Right forelimb (tissue), 1 donor: ENCODE measurements at regions not wholly inside any gene's neighbourhood (a gene's known extent, or its start where the extent isn't known, plus 50 kb on each side); places are given as distances from the start of the nearest gene placed in this dataset.

Experiments used
- DNase-seq: peaks from one replicate; pipeline ENCODE4 v3.0.0-alpha.2; 2018

DNA sequence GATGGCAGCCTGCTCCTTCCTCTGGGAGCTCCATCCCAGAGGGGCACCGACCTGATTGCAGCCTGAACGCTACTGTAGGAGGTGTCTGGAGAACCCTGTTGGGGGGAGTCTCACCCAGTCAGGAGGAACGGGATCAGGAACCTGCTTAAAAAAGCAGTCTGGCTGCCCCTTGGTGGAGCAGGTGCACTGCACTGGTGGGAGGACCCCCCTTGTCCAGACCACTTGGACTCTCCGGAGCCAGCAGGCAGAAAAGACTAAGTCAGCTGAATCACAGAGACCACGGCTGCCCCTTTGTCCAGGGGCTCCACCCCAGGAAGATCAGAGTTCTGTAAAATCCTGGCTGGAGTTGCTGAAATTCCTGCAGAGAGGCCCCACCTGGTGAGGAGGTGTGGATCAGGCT lies 67.3 kb upstream of the MAGEB18 start:
- no peak for DNase-seq

DNA sequence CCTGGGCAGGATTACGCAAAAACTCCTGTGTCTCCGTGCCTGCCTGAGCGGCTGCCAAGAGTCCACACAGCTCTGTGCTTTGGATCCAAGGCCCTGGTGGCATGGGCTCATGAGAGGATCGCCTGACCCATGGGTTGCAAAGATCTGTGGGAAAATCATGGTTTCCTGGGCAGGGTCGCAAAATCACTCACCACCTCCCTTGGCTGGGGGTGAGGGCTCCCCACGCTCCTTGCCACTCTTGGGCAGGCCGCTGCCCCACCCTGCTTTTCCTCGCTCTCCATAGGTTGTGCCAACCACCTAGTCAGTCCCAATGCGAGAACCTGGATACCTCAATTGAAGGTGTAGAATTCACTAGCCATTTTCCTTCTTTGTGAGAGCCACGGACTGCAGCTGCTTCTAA lies 66.5 kb upstream of the MAGEB18 start:
- DNase-seq, result no peak

DNA sequence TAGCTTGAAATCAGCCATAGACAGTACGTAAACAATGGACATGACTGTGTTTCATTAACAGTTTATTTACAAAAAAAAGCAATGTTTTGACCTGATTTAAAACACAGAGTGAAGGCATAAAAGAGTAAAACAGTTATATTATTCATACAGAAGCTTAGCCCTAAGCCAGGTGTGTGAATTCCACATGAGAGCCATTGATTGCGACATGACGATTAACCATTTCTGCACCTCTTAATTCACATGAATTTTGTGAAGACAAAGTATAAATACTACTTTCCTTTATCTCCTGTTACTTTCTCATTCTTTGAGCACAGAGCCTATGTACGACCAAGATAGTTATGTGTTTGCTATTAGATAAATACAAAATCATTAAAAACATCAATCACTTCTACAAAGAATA lies 55.0 kb upstream of the MAGEB18 start:
- no peak for DNase-seq
